ENCODE measurements at regions not wholly inside any gene's neighbourhood (a gene's known extent, or its start where the extent isn't known, plus 50 kb on each side); places are given as distances from the start of the nearest gene placed in this dataset.
A peak's percentile ranks its signal among the peaks of the same experiment; 100 is the strongest.
"Not testable (repeated sequence)": the region's sequence is repeated elsewhere in the genome, so short reads cannot be mapped to it uniquely, and the experiment has no call there.

DNA sequence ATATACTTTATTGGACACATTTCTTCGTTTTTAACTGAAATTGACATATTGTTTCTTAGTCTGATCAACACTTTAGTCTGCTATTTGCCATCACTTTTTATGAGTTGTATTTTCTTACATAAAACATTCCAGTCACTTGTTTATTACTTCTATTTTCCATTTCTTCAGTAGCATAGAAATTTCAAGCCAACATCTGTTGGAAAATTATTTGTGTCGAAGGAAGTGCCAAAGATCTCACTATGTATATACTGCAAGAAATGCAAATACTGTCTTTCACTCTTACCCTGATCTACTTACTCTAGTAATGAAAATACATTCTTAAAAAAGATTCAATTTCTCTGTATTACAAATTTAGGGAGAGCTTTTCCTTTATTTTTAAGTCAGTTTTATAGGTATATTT lies 105.9 kb downstream of the SLC17A6 start:
- DNase-seq (ENCODE audit: low read depth) = no peak

DNA sequence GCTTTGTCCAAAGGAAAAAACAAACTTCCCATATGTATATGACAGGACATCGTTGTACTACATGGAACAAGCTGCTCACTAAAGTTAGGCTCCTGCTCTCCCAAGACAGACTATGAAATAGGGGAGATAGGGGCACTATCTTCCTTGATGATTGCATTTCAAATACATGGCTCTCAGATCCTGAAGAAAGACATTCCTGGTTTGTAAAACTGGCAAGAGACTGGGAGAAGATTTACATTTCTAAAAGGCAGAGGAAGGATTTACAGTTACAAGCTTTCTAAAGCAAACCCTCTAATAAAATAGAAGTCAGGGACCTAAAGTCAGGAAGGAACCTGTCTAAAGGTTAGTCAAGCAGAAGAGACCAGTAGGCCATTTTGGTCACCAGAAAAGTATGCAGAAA lies 103.7 kb downstream of the SLC17A6 start:
- no peak for DNase-seq (ENCODE audit: low read depth)

DNA sequence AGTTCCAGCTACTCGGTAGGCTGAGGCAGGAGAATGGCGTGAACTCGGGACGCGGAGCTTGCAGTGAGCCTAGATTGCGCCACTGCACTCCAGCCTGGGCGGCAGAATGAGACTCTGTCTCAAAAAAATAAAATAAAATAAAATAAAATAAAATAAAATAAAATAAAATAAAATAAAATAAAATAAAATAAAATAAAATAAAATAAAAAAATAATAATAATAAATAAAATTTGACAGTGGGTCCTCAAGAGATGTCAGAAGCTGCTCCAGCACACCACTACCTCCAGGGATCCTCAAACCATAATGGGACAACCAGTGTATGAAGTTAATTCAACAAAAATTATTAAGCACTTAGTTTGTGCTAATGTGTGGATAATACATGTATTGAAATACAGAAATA lies 97.4 kb downstream of the SLC17A6 start:
- DNase-seq (ENCODE audit: low read depth) = not testable (repeated sequence)

DNA sequence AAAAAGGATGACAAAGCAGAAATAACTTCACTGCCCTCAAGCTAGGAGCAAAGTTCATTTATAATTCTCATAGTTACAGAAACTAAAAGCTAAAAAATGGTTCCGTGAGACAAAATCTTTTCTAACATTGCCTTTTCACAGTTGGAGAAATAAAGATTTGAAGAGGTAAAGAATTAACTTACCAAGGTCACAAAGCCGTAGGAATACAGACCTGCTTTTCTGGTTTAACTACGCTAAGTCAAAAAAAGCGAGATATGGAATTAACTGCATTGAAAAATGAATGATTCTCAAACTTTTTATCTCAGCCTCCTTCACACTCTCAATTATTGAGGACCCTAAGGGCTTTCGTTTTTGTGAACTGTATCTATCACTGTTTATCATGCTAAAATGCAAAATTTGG lies 95.3 kb downstream of the SLC17A6 start:
- DNase-seq (ENCODE audit: low read depth) = no peak

DNA sequence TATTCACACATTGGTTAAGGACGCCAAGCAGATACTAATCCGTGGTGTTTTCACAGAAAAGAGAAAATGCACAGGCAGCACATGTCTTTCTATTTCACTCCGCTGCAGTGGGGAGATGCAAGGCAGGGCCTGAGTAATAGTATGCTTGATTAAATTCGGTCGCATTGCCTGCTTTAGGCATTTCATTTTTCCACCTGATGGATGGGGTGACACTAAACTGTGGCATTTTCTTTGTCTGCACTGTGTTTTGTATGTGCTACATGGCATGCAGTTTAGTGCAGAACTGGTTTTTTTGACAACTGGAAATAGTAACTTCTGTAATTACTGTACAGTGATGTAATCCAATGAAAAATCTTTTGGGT lies 94.9 kb downstream of the SLC17A6 start:
- no peak for DNase-seq (ENCODE audit: low read depth)

DNA sequence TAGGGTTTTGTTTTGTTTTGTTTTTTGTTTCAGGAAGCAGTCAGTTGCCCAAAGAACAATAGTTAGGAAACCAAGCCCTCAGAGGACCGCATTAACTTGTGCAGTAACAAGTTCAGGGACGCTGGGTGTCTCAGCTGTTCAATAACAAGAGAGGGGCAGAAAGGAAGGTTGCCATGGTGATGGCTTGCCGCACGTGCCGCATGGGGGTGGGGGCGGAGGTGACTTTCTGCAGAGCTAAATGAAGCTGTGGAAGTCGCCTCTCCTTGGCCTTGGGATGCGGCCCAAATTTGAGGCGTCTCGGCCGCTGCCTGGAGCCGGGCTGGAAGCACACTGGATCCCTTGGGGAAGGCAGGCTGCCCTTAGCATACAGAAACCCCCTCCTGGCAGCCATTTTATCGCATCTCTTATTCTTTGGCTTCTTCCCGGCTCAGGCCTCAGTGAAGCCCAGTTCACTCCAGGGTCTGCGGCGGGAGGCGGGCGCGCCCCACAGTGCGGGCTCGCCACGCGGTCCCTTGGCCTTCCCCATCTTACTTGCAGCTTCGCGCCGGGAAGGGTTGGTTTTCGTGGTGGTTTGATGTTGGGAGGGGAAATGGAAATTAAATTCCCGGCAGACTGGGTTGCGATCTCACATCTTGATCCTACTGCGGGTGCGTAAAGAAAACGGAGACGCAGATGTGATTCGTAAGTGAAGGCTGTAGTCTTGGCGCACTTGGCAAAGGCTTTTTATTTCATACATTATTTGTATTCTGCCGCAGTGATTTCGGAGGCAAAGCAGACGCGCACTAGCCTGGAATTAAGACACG lies 94.3 kb downstream of the SLC17A6 start:
- peak; percentile 15 for DNase-seq (ENCODE audit: low read depth)

DNA sequence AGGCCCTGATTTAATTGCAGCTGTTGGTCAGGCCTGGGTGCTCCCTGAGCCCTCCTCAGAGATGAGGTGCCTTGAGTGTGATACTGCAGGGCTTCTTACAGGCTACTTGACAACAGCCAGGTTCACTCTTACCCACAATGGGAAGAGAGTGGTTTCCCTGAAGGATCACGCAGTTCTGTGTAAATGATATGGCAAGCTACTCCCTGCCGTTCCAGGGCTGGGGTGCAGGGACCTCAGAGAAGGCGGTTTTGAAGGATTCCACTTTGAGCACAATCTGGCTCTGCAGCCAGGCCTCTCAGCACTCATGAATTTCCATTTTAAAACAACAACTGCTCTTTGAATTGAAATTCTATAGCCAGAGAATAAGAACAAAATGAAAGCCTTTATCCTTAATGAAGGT lies 92.9 kb downstream of the SLC17A6 start:
- DNase-seq (ENCODE audit: low read depth) = no peak

DNA sequence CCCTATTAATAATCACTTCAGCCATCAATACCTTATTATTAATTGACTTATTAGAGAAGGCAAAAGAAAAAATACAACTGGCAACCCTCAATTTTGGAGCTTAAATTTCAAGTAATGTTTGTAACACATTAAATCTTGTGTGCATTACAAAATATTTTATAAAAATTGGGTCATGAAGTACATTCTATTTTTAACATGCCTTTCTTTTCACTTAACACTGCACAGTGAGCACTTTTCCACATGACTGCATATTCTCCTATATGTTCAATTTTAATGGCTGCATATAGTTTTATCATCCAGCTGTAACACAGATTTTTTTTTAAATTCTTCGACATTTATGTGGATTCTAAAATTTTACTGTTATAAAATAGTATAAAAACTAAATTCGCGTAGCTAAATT lies 92.5 kb downstream of the SLC17A6 start:
- no peak for DNase-seq (ENCODE audit: low read depth)

DNA sequence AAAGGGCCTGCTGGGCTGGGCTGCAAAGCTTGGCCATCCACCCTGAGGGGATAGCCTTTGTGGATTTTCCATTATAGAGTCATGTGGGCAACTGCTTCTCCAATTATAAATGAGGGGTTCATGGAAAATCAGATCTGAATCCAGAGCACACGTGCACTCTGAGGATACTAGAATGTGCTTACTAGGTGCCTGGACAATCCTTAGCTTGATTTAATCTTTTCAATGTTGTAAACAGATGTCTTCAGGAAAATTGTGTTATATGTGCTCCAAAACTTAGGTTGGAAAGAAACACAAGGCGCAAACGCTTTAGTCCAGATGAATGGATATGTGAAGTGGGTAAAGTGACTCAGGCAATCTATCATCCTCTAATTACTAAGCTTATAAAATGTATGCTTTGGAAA lies 92.0 kb downstream of the SLC17A6 start:
- no peak for DNase-seq (ENCODE audit: low read depth)
